T-helper 1 cell treated with Interleukin-12 subunit alpha and Interleukin-12 subunit beta and Interleukin-4 antibody, amounts not matched to agents 30 μg/mL and 1 μg/mL, for 36 hours (primary cell): ENCODE measurements at regions not wholly inside any gene's neighbourhood (a gene's known extent, or its start where the extent isn't known, plus 50 kb on each side); places are given as distances from the start of the nearest gene placed in this dataset.

Experiments used
- H3K27ac Mint-ChIP-seq: one replicate; pipeline ENCODE4 v1.8.0; 2021; ENCODE audit warnings: mild to moderate bottlenecking, mixed read lengths
- H3K27me3 Mint-ChIP-seq: one replicate; pipeline ENCODE4 v1.8.0; 2021; ENCODE audit warnings: low read depth, mixed read lengths
- H3K36me3 Mint-ChIP-seq: one replicate; pipeline ENCODE4 v1.8.0; 2021; ENCODE audit warnings: low read depth, mixed read lengths
- H3K4me1 Mint-ChIP-seq: one replicate; pipeline ENCODE4 v1.8.0; 2021; ENCODE audit warnings: low read depth, mixed read lengths
- H3K4me3 Mint-ChIP-seq: one replicate; pipeline ENCODE4 v1.8.0; 2021; ENCODE audit warnings: mild to moderate bottlenecking, moderate library complexity, mixed read lengths
- H3K9me3 Mint-ChIP-seq: one replicate; pipeline ENCODE4 v1.8.0; 2021; ENCODE audit warnings: mixed read lengths

- no peaks in the 10 kb centered on the region for H3K27me3 Mint-ChIP-seq
- no peaks in the 10 kb centered on the region for H3K36me3 Mint-ChIP-seq
- no peak overlapping the region for H3K4me3 Mint-ChIP-seq
- H3K4me1 Mint-ChIP-seq = no peaks in the 10 kb centered on the region
- peaks cover 38% of the 10 kb centered on the region for H3K9me3 Mint-ChIP-seq
- H3K27ac Mint-ChIP-seq = no peak overlapping the region
These were observed 583.3 kb upstream of the SORCS1 start for GRCh38 chr10:107747851-107748250.

GRCh38 chr10:107741971-107742370, 577.5 kb upstream of the SORCS1 start:
- H3K27ac Mint-ChIP-seq = no peak overlapping the region
- no peak overlapping the region for H3K4me3 Mint-ChIP-seq
- peaks cover 32% of the 10 kb centered on the region for H3K9me3 Mint-ChIP-seq
- no peaks in the 10 kb centered on the region for H3K36me3 Mint-ChIP-seq
- no peaks in the 10 kb centered on the region for H3K4me1 Mint-ChIP-seq
- no peaks in the 10 kb centered on the region for H3K27me3 Mint-ChIP-seq

GRCh38 chr10:107740962-107741690, 576.6 kb upstream of the SORCS1 start:
- Mint-ChIP-seq H3K9me3 (peaks cover 29% of the 10 kb centered on the region), H3K4me1 (no peaks in the 10 kb centered on the region), H3K27ac (no peak overlapping the region), H3K36me3 (no peaks in the 10 kb centered on the region), H3K27me3 (no peaks in the 10 kb centered on the region), H3K4me3 (no peak overlapping the region)

GRCh38 chr10:107739951-107740350, 575.4 kb upstream of the SORCS1 start:
- no peak overlapping the region for H3K27ac Mint-ChIP-seq
- no peaks in the 10 kb centered on the region for H3K27me3 Mint-ChIP-seq
- H3K4me1 Mint-ChIP-seq = no peaks in the 10 kb centered on the region
- peaks cover 34% of the 10 kb centered on the region for H3K9me3 Mint-ChIP-seq
- no peak overlapping the region for H3K4me3 Mint-ChIP-seq
- no peaks in the 10 kb centered on the region for H3K36me3 Mint-ChIP-seq

- Mint-ChIP-seq H3K4me1 (no peaks in the 10 kb centered on the region), H3K9me3 (peaks cover 62% of the 10 kb centered on the region), H3K36me3 (no peaks in the 10 kb centered on the region), H3K27me3 (no peaks in the 10 kb centered on the region), H3K27ac (no peak overlapping the region), H3K4me3 (no peak overlapping the region)
These were observed 569.0 kb upstream of the SORCS1 start for GRCh38 chr10:107733328-107734130.

- Mint-ChIP-seq H3K27me3 (no peaks in the 10 kb centered on the region), H3K9me3 (peaks cover 52% of the 10 kb centered on the region), H3K4me1 (no peaks in the 10 kb centered on the region), H3K36me3 (no peaks in the 10 kb centered on the region), H3K27ac (no peak overlapping the region), H3K4me3 (no peak overlapping the region)
These were observed 567.5 kb upstream of the SORCS1 start for GRCh38 chr10:107732045-107732444.

- Mint-ChIP-seq H3K4me1 (no peaks in the 10 kb centered on the region), H3K36me3 (no peaks in the 10 kb centered on the region), H3K27me3 (no peaks in the 10 kb centered on the region), H3K27ac (no peak overlapping the region), H3K4me3 (no peak overlapping the region), H3K9me3 (peaks cover 34% of the 10 kb centered on the region)
These were observed 564.3 kb upstream of the SORCS1 start for GRCh38 chr10:107728807-107729206.

GRCh38 chr10:107727767-107728317, 563.3 kb upstream of the SORCS1 start:
- Mint-ChIP-seq H3K4me3 (no peak overlapping the region), H3K27ac (no peak overlapping the region), H3K4me1 (no peaks in the 10 kb centered on the region), H3K9me3 (peaks cover 28% of the 10 kb centered on the region), H3K27me3 (no peaks in the 10 kb centered on the region), H3K36me3 (no peaks in the 10 kb centered on the region)

GRCh38 chr10:107718864-107719263, 554.4 kb upstream of the SORCS1 start:
- Mint-ChIP-seq H3K27me3 (no peaks in the 10 kb centered on the region), H3K4me1 (no peaks in the 10 kb centered on the region), H3K36me3 (no peaks in the 10 kb centered on the region), H3K4me3 (no peak overlapping the region), H3K9me3 (peaks cover 24% of the 10 kb centered on the region), H3K27ac (no peak overlapping the region)

- no peaks in the 10 kb centered on the region for H3K36me3 Mint-ChIP-seq
- H3K27me3 Mint-ChIP-seq = no peaks in the 10 kb centered on the region
- H3K4me1 Mint-ChIP-seq = no peaks in the 10 kb centered on the region
- no peak overlapping the region for H3K4me3 Mint-ChIP-seq
- peaks cover 23% of the 10 kb centered on the region for H3K9me3 Mint-ChIP-seq
- no peak overlapping the region for H3K27ac Mint-ChIP-seq
These were observed 552.5 kb upstream of the SORCS1 start for GRCh38 chr10:107717046-107717445.

GRCh38 chr10:107715565-107715964, 551.1 kb upstream of the SORCS1 start:
- H3K9me3 Mint-ChIP-seq = peaks cover 23% of the 10 kb centered on the region
- no peak overlapping the region for H3K27ac Mint-ChIP-seq
- H3K4me3 Mint-ChIP-seq = no peak overlapping the region
- H3K36me3 Mint-ChIP-seq = no peaks in the 10 kb centered on the region
- no peaks in the 10 kb centered on the region for H3K27me3 Mint-ChIP-seq
- no peaks in the 10 kb centered on the region for H3K4me1 Mint-ChIP-seq

GRCh38 chr10:107708981-107709380, 544.5 kb upstream of the SORCS1 start:
- Mint-ChIP-seq H3K36me3 (no peaks in the 10 kb centered on the region), H3K27me3 (no peaks in the 10 kb centered on the region), H3K9me3 (peaks cover 8% of the 10 kb centered on the region), H3K27ac (no peak overlapping the region), H3K4me1 (no peaks in the 10 kb centered on the region), H3K4me3 (no peak overlapping the region)

GRCh38 chr10:107706096-107706725, 541.7 kb upstream of the SORCS1 start:
- Mint-ChIP-seq H3K4me1 (no peaks in the 10 kb centered on the region), H3K27ac (no peak overlapping the region), H3K9me3 (peaks cover 5% of the 10 kb centered on the region), H3K36me3 (no peaks in the 10 kb centered on the region), H3K4me3 (no peak overlapping the region), H3K27me3 (no peaks in the 10 kb centered on the region)

GRCh38 chr10:107701943-107702342, 537.4 kb upstream of the SORCS1 start:
- H3K27ac Mint-ChIP-seq = no peak overlapping the region

More at GRCh38 chr10:107701943-107702342, 537.4 kb upstream of the SORCS1 start:
- H3K4me3 Mint-ChIP-seq = no peak overlapping the region
- H3K4me1 Mint-ChIP-seq = no peaks in the 10 kb centered on the region
- no peaks in the 10 kb centered on the region for H3K36me3 Mint-ChIP-seq
- H3K27me3 Mint-ChIP-seq = no peaks in the 10 kb centered on the region
- H3K9me3 Mint-ChIP-seq = no peaks in the 10 kb centered on the region
